ENCODE measurements at regions not wholly inside any gene's neighbourhood (a gene's known extent, or its start where the extent isn't known, plus 50 kb on each side); places are given as distances from the start of the nearest gene placed in this dataset.

DNA sequence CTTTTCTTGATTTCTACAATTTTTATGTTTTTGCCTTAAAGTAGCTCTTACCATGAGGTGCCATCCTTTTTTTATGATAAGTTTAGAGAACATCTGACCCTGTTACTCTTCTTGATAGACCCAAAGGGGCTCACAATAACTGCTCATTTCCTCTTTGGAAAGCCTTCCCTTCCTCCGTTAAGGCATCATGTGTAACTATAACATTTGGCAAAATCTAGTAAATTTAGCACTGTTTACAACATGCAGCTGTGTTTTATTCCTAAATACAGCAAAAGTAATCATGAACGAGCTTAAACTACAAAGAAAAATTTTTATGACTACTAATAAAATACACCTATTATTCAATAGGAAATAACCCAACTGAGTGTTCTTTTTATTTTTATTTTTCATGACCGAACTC is 705.1 kb downstream of the MAT2B start:
- intact Hi-C loops (cut with DNase I) = no loop called here

GRCh38 chr5:164214698-164215097 is 709.3 kb downstream of the MAT2B start:
- no peak for DNase-seq
- no peak overlapping the region for H3K27ac ChIP-seq

More for the DNA sequence above, 705.1 kb downstream of the MAT2B start:
- no peaks in the 10 kb centered on the region for H3K27me3 ChIP-seq
- no peaks in the 10 kb centered on the region for H3K36me3 ChIP-seq
- H3K4me3 ChIP-seq = no peak overlapping the region
- TF ChIP-seq, protein P1, sequence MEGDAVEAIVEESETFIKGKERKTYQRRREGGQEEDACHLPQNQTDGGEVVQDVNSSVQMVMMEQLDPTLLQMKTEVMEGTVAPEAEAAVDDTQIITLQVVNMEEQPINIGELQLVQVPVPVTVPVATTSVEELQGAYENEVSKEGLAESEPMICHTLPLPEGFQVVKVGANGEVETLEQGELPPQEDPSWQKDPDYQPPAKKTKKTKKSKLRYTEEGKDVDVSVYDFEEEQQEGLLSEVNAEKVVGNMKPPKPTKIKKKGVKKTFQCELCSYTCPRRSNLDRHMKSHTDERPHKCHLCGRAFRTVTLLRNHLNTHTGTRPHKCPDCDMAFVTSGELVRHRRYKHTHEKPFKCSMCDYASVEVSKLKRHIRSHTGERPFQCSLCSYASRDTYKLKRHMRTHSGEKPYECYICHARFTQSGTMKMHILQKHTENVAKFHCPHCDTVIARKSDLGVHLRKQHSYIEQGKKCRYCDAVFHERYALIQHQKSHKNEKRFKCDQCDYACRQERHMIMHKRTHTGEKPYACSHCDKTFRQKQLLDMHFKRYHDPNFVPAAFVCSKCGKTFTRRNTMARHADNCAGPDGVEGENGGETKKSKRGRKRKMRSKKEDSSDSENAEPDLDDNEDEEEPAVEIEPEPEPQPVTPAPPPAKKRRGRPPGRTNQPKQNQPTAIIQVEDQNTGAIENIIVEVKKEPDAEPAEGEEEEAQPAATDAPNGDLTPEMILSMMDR (IDR thresholded peaks at IDR 0.05) = no peak
- no peak overlapping the region for H3K27ac ChIP-seq
- ATAC-seq (no peak), DNase-seq (no peak)
- H3K9me3 ChIP-seq = no peaks in the 10 kb centered on the region
- H3K4me1 ChIP-seq = no peaks in the 10 kb centered on the region

GRCh38 chr5:164217464-164217863 is 712.0 kb downstream of the MAT2B start:
- intact Hi-C loops (cut with DNase I) = no loop called here
- ATAC-seq = no peak
- no peaks in the 10 kb centered on the region for H3K27me3 ChIP-seq
- DNase-seq = no peak
- no peaks in the 10 kb centered on the region for H3K9me3 ChIP-seq
- H3K27ac ChIP-seq = no peak overlapping the region
- no peak overlapping the region for H3K4me3 ChIP-seq
- no peaks in the 10 kb centered on the region for H3K4me1 ChIP-seq
- TF ChIP-seq, protein P1 (IDR thresholded peaks at IDR 0.05) = no peak
- no peaks in the 10 kb centered on the region for H3K36me3 ChIP-seq

More at GRCh38 chr5:164214698-164215097, 709.3 kb downstream of the MAT2B start:
- Histone ChIP-seq H3K9me3 (no peaks in the 10 kb centered on the region), H3K4me3 (no peak overlapping the region), H3K36me3 (no peaks in the 10 kb centered on the region), H3K27me3 (no peaks in the 10 kb centered on the region), H3K4me1 (no peaks in the 10 kb centered on the region)
- intact Hi-C loops (cut with DNase I) = no loop called here
- TF ChIP-seq, protein P1 (IDR thresholded peaks at IDR 0.05) = no peak
- no peak for ATAC-seq

DNA sequence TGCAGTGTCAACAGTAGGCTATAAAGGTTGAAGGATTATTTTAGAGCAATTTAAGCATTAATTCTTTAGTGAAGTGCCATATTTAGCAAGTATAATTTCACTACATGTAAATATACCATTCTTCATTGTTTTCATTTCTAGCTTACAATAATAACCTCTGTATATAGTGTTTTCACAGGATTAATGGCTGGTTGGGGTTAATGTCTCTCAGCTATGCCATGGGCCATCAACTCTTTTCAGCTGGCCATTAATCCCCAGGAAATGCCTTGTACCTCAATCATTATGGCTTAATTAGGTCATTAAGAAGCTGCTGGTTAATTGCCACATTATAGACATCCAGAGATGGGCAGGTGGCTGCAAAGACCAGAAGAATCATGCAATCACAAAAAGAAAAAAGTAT is 715.1 kb downstream of the MAT2B start:
- H3K4me3 ChIP-seq = no peak overlapping the region
- H3K9me3 ChIP-seq = no peaks in the 10 kb centered on the region
- no peaks in the 10 kb centered on the region for H3K36me3 ChIP-seq
- ATAC-seq (no peak), DNase-seq (no peak)
- no peaks in the 10 kb centered on the region for H3K4me1 ChIP-seq
- intact Hi-C loops (cut with DNase I) = no loop called here
- no peak overlapping the region for H3K27ac ChIP-seq
- TF ChIP-seq, protein P1 (IDR thresholded peaks at IDR 0.05) = no peak
- no peaks in the 10 kb centered on the region for H3K27me3 ChIP-seq

GRCh38 chr5:164224236-164224635 is 718.8 kb downstream of the MAT2B start:
- no peak for ATAC-seq
- no peak overlapping the region for H3K27ac ChIP-seq
- DNase-seq = no peak
- no peaks in the 10 kb centered on the region for H3K27me3 ChIP-seq
- intact Hi-C loops (cut with DNase I) = no loop called here
- no peaks in the 10 kb centered on the region for H3K36me3 ChIP-seq
- no peaks in the 10 kb centered on the region for H3K4me1 ChIP-seq
- TF ChIP-seq, protein P1 (IDR thresholded peaks at IDR 0.05) = no peak
- H3K9me3 ChIP-seq = no peaks in the 10 kb centered on the region
- H3K4me3 ChIP-seq = no peak overlapping the region

DNA sequence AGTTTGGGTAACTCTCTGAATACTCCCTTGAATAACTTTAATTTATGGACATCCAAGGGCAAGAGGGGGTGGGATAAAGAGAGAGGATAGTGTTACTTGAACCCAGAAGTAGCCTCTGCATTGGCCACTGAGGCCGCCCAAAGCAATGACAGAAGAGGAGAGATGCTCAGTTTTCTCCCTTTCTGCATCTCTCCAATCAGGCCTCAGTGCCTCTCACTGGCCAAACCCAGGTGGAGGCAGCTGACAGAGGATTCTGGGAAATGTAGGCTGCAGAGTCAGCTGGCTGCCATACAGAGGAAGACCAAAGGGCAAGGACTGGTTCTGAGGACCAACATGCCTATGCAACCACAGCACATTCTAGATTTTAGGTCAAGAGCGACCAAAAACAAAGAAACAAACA is 719.4 kb downstream of the MAT2B start:
- H3K4me1 ChIP-seq = no peaks in the 10 kb centered on the region

More for the DNA sequence above, 719.4 kb downstream of the MAT2B start:
- H3K27me3 ChIP-seq = no peaks in the 10 kb centered on the region
- no peak overlapping the region for H3K4me3 ChIP-seq
- no peaks in the 10 kb centered on the region for H3K36me3 ChIP-seq
- TF ChIP-seq, protein P1 (IDR thresholded peaks at IDR 0.05) = no peak
- intact Hi-C loops (cut with DNase I) = no loop called here
- no peak for ATAC-seq
- no peak overlapping the region for H3K27ac ChIP-seq
- no peaks in the 10 kb centered on the region for H3K9me3 ChIP-seq
- DNase-seq = no peak

All from upper lobe of right lung (tissue), 1 donor.